B cell (primary cell): ENCODE measurements at regions not wholly inside any gene's neighbourhood (a gene's known extent, or its start where the extent isn't known, plus 50 kb on each side); places are given as distances from the start of the nearest gene placed in this dataset.

Experiments used
- ATAC-seq: fragments of 200-7000 bp; cut with Tn5 transposase; one replicate; pipeline ENCODE4 v1.10.0; 2021; ENCODE audit warnings: low read depth, mild to moderate bottlenecking, moderate number of reproducible peaks, moderate library complexity
- CTCF ChIA-PET: fragments of 350-600 bp; sonication (Branson Sonifier 250); formaldehyde crosslinking; loops from one replicate; lab custom pipeline; 2021; ENCODE audit warnings: antibody characterized with exemption, inconsistent platforms; lab: Charles Lee
- POLR2A ChIA-PET: fragments of 350-600 bp; sonication (Branson Sonifier 250); formaldehyde crosslinking; loops from one replicate; lab custom pipeline; 2021; ENCODE audit warnings: antibody characterized with exemption; lab: Charles Lee
- DNase-seq: peaks from one replicate; pipeline ENCODE4 v3.0.0; 2013
- H2AFZ ChIP-seq: 2 replicates; pipeline ENCODE4 v1.6.1; 2012; ENCODE audit warnings: mild to moderate bottlenecking, low read depth, low read length; ENCODE audit not compliant: insufficient read depth, poor library complexity, severe bottlenecking
- H3K27ac ChIP-seq, 2 donors: 1 replicate in 1 of 2; 2 replicates in 1 of 2; pipeline ENCODE4 v1.5.1; 2012 to 2013; ENCODE audit warnings: low read length in 2 of 2, mild to moderate bottlenecking in 2 of 2, moderate library complexity in 1 of 2
- H3K27me3 ChIP-seq, 4 experiments: fragments of 200-600 bp in 1 of 4; sonication (generic) in 1 of 4; replicated peaks in 1 of 4; 1 replicate in 2 of 4; 2 replicates in 2 of 4; pipeline versions ENCODE4 v1.6.1 to v1.7.0; 2013 to 2016; ENCODE audit warnings: low read length in 3 of 4, mild to moderate bottlenecking in 2 of 4, mixed read lengths in 1 of 4, moderate library complexity in 1 of 4; ENCODE audit not compliant: insufficient read depth in 4 of 4, control insufficient read depth in 3 of 4; ENCODE audit errors: control extremely low read depth in 1 of 4
- H3K36me3 ChIP-seq, 2 experiments: replicated peaks in 1 of 2; 1 replicate in 1 of 2; 2 replicates in 1 of 2; pipeline versions ENCODE4 v1.6.1 to v1.7.1; 2013; ENCODE audit warnings: low read length in 1 of 2; ENCODE audit not compliant: insufficient read depth in 2 of 2, control insufficient read depth in 1 of 2; ENCODE audit errors: control extremely low read depth in 1 of 2, extremely low read depth in 1 of 2
- H3K4me1 ChIP-seq, 2 donors: fragments of 200-600 bp in 1 of 2; sonication (generic) in 1 of 2; 1 replicate in 1 of 2; 2 replicates in 1 of 2; pipeline versions ENCODE4 v1.5.1 to v1.6.1; 2013 to 2017; ENCODE audit warnings: low read length in 2 of 2; ENCODE audit not compliant: control insufficient read depth in 2 of 2, insufficient read depth in 2 of 2
- H3K4me2 ChIP-seq: replicated peaks from 2 replicates; pipeline ENCODE3; 2012; ENCODE audit warnings: mild to moderate bottlenecking, low read depth, low read length; ENCODE audit not compliant: poor library complexity, severe bottlenecking
- H3K4me3 ChIP-seq, 5 experiments: fragments of 200-600 bp in 1 of 5; sonication (generic) in 1 of 5; 1 replicate in 3 of 5; 2 replicates in 2 of 5; pipeline versions ENCODE4 v1.5.1 to v1.7.0; 2011 to 2016; ENCODE audit warnings: low read length in 4 of 5, mild to moderate bottlenecking in 4 of 5, low read depth in 2 of 5, control low read depth in 1 of 5, moderate library complexity in 1 of 5; ENCODE audit not compliant: insufficient read depth in 1 of 5; ENCODE audit errors: control extremely low read depth in 1 of 5, extremely low read depth in 1 of 5
- H3K79me2 ChIP-seq: fragments of 200-600 bp; sonication (generic); one replicate; pipeline ENCODE4 v1.6.0; 2016; ENCODE audit warnings: low read length; ENCODE audit not compliant: control insufficient read depth, insufficient read depth
- H3K9ac ChIP-seq: fragments of 200-600 bp; sonication (generic); 2 replicates; pipeline ENCODE4 v1.6.1; 2017; ENCODE audit warnings: mild to moderate bottlenecking, low read length, moderate library complexity
- H3K9me3 ChIP-seq, 3 donors: one replicate each; pipeline versions ENCODE4 v1.6.1 to v1.7.1; 2013; ENCODE audit warnings: low read length in 2 of 3; ENCODE audit not compliant: control insufficient read depth in 2 of 3, insufficient read depth in 1 of 3; ENCODE audit errors: control extremely low read depth in 1 of 3
- H4K20me1 ChIP-seq: 2 replicates; pipeline ENCODE4 v1.6.0; 2012; ENCODE audit warnings: mild to moderate bottlenecking, low read length; ENCODE audit not compliant: insufficient read depth, control insufficient read depth, poor library complexity, severe bottlenecking
- H3K27ac Mint-ChIP-seq: one replicate; pipeline ENCODE4 v1.8.0; 2021; ENCODE audit warnings: mixed read lengths
- H3K27me3 Mint-ChIP-seq: one replicate; pipeline ENCODE4 v1.8.0; 2021; ENCODE audit warnings: mixed read lengths
- H3K4me1 Mint-ChIP-seq: one replicate; pipeline ENCODE4 v1.8.0; 2021; ENCODE audit warnings: mixed read lengths
- H3K4me3 Mint-ChIP-seq: one replicate; pipeline ENCODE4 v1.8.0; 2021; ENCODE audit warnings: mixed read lengths
- H3K9me3 Mint-ChIP-seq: one replicate; pipeline ENCODE4 v1.8.0; 2022; ENCODE audit warnings: mixed read lengths; ENCODE audit not compliant: insufficient read depth
- EZH2 ChIP-seq: IDR thresholded peaks from 2 replicates; pipeline ENCODE4 v1.6.1; 2012; ENCODE audit warnings: borderline replicate concordance, low read depth, mild to moderate bottlenecking, moderate library complexity, low read length; ENCODE audit not compliant: insufficient read depth, poor library complexity, severe bottlenecking
- WGBS: methylation state at CpG from one replicate; pipeline ENCODE4 v1.1.5; 2013; ENCODE audit warnings: missing lambda C conversion rate; ENCODE audit not compliant: insufficient coverage; 5-methylcytosine and 5-hydroxymethylcytosine counted together
- intact Hi-C: fragments of 100-400 bp; cut with micrococcal nuclease; formaldehyde crosslinking; loops from one replicate; pipeline ENCODE4 v1.10.0; 2022
- TF ChIP-seq, protein P1 (sequence below): fragments of 200-600 bp; IDR thresholded peaks from one replicate; pipeline ENCODE4 v1.8.0; 2022; ENCODE audit warnings: antibody characterized with exemption, mild to moderate bottlenecking

DNA sequence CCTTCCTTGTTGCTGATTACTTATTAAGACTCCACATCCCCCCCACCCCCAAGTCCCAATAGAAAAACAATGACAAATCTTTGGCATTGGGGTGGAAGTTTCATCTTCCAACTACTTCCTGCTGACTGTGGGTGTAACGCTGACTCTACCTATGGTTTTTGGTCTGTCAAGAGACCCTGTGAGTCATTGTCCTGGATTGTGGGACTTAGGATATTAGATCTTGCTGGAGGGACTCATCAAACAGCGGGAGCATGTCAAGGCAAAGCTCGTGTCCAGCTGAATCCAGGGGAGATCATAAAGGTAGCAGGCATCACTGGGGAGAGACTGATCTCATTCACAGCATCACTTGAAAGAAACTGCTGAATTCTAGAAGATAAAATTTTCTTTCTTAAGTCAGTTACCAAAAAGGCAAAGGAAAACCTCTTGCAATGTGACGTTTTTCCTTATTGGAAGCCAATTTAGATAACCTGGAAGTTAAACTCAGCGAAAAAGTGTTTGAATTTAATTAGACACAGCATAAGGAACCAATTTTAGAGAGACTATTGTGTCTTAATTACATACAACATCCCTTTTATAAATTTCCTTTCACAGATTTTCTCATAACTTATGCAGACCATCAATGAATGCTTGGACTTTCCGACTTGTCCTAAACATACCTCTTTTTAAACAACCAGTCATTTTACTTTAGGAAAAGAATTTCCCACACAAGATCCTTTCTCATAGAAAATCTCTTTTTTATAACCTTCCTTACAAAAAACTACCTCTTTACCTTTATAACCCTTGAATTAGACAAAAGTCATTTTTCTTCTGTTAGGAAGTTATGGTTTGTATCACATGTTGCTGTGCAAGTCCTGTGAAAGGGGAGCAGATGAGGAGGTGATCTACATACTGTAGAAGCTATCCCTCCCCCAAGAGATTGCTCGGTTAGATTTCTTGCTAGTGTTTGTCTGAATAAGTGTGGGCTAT lies 94.6 kb upstream of the SCAF11 start:
- H3K79me2 ChIP-seq: no peaks in the 10 kb centered on the region
- peaks cover 2% of the 10 kb centered on the region for H3K9me3 Mint-ChIP-seq
- no peak overlapping the region for H3K9ac ChIP-seq
- peaks cover 7% of the 10 kb centered on the region in 2 donors for H3K4me1 ChIP-seq
- POLR2A ChIA-PET: no interaction called here
- H3K4me2 ChIP-seq: no peak overlapping the region
- CTCF ChIA-PET: no interaction called here
- H3K27me3 Mint-ChIP-seq: peaks cover 3% of the 10 kb centered on the region
- no peak for DNase-seq
- peaks cover 0 to 9% (median 7%) of the 10 kb centered on the region in 3 donors for H3K9me3 ChIP-seq
- no peaks in the 10 kb centered on the region for H3K27me3 ChIP-seq
- no peaks in the 10 kb centered on the region for H3K36me3 ChIP-seq
- no peak overlapping the region for H3K27ac ChIP-seq
- no peak overlapping the region for H2AFZ ChIP-seq
- intact Hi-C loops: no loop called here
- TF ChIP-seq, protein P1, sequence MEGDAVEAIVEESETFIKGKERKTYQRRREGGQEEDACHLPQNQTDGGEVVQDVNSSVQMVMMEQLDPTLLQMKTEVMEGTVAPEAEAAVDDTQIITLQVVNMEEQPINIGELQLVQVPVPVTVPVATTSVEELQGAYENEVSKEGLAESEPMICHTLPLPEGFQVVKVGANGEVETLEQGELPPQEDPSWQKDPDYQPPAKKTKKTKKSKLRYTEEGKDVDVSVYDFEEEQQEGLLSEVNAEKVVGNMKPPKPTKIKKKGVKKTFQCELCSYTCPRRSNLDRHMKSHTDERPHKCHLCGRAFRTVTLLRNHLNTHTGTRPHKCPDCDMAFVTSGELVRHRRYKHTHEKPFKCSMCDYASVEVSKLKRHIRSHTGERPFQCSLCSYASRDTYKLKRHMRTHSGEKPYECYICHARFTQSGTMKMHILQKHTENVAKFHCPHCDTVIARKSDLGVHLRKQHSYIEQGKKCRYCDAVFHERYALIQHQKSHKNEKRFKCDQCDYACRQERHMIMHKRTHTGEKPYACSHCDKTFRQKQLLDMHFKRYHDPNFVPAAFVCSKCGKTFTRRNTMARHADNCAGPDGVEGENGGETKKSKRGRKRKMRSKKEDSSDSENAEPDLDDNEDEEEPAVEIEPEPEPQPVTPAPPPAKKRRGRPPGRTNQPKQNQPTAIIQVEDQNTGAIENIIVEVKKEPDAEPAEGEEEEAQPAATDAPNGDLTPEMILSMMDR: no peak
- no peak for TF ChIP-seq EZH2
- H3K4me1 Mint-ChIP-seq: peaks cover 9% of the 10 kb centered on the region
- WGBS: no CpG with 5 or more reads among the region's 7 CpGs
- H3K27ac Mint-ChIP-seq: no peak overlapping the region
- no peaks in the 10 kb centered on the region for H4K20me1 ChIP-seq
- no peak overlapping the region for H3K4me3 ChIP-seq
- no peak overlapping the region for H3K4me3 Mint-ChIP-seq
- no peak for ATAC-seq
